ES-I3 (cell line): ENCODE measurements at regions not wholly inside any gene's neighbourhood (a gene's known extent, or its start where the extent isn't known, plus 50 kb on each side); places are given as distances from the start of the nearest gene placed in this dataset.

Experiments used
- H3K36me3 ChIP-seq: 2 replicates; pipeline ENCODE4 v1.6.1; 2013; ENCODE audit warnings: mild to moderate bottlenecking, low read length, control low read depth, moderate library complexity; ENCODE audit not compliant: insufficient read depth
- H3K4me1 ChIP-seq: 2 replicates; pipeline ENCODE4 v1.6.1; 2013; ENCODE audit warnings: mild to moderate bottlenecking, control low read depth, low read length; ENCODE audit not compliant: insufficient read depth
- H3K9ac ChIP-seq: 2 replicates; pipeline ENCODE4 v1.6.1; 2013; ENCODE audit warnings: low read depth, mild to moderate bottlenecking, low read length, moderate library complexity
- H3K9me3 ChIP-seq: 2 replicates; pipeline ENCODE4 v1.6.1; 2013; ENCODE audit warnings: mild to moderate bottlenecking, low read length, moderate library complexity; ENCODE audit not compliant: control insufficient read depth, insufficient read depth

DNA sequence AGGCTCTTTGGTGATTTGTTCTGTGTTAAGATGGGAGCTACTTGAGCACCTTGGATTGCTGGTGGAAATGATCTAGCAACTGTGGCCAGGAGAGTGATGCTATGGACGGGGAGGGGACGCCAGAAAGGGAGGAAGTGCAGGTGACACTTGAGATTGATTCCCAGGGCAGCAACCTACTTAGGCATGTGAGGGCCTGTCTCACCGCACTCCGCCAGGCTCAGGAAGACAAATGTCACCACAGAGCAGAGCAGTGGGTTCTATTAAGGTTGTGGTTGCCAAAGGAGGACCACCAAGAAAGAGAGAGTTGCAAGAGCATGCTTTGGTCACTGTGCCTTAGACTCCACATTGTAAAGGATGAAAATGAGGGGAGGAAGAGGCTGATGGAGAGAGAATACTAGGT lies 404.3 kb downstream of the IRX1 start:
- H3K9ac ChIP-seq: no peak overlapping the region
- H3K4me1 ChIP-seq: no peaks in the 10 kb centered on the region
- no peaks in the 10 kb centered on the region for H3K9me3 ChIP-seq
- H3K36me3 ChIP-seq: no peaks in the 10 kb centered on the region; the same call in 1 of the 2 replicates

DNA sequence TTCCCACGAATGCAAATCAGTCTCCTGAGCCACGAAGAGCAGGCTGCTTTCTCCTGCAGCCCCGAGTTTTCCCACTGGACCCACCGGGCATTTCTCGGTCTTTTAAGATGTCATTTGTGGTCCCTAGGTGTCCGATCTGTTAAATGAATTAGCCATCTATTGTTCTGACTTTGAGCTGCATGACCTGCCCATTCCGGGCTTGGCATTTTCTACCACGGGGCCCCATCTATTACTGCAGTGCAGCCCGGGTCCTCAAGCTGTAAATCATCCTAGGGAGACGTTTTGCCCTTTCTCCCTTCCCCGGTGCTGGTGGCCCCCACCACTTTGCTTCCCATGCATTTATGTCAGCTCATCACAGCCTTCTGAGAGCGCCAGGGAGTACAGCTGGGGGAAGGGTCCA lies 405.4 kb downstream of the IRX1 start:
- Histone ChIP-seq H3K9me3 (no peaks in the 10 kb centered on the region), H3K9ac (no peak overlapping the region), H3K36me3 (no peaks in the 10 kb centered on the region; the same call in 1 of the 2 replicates), H3K4me1 (no peaks in the 10 kb centered on the region)

DNA sequence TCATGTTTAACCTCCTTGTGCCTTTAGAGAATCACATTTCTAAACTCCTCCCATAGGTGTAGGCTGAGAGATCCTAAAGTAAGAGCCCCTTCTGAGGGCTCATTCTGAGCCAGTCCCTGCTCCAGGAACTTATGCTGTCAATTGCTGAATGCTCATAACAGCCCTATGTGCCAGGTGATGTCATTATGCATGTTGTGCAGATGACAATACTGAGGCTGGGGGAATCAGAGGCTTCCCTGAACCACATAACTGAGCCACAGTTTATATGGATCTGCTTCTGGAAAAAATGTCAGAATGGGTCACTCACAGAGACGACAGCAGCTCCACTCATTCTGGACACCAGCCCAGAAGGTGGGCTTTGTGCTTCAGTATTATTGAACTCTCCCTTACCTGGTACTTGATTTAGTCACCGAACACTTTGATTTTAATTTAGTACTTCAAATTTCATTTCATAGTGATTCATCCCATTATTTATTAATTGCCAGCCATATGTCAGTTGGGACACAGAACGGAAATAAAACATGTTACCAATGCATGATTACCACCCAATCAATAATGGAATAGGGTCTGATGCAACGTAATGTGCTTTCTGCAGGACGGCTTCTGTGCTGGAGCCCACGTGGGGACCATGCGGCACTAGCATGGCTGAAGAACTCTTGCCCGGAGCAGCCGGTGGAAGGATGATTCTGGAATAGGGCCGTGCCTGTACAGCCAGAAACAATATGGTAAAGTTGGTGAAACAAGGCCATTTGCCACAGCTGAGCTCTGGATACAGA lies 406.3 kb downstream of the IRX1 start:
- no peaks in the 10 kb centered on the region for H3K4me1 ChIP-seq
- no peaks in the 10 kb centered on the region; the same call in 1 of the 2 replicates for H3K36me3 ChIP-seq
- H3K9ac ChIP-seq: no peak overlapping the region
- no peaks in the 10 kb centered on the region for H3K9me3 ChIP-seq

DNA sequence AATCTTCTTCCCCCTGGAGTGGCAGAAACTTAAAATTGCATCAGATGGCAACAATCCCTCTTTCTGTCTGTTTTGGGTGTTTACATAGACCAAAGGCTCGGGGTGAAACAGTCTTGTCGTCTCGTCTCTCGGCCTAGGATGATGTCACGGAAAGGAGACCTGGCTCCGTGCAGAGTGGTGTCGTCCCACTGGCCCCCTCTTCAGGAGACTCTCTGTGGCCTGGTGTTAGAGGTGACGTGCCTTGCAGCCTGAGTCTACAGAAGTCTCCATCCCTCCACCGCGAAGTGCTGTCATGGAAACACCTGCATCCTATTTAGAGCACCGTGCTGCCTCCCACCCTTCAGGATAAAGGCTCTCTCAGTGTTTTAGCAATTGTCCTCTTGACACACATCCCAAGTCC lies 409.7 kb downstream of the IRX1 start:
- Histone ChIP-seq H3K9ac (no peak overlapping the region), H3K9me3 (no peaks in the 10 kb centered on the region), H3K4me1 (no peaks in the 10 kb centered on the region), H3K36me3 (no peaks in the 10 kb centered on the region)

DNA sequence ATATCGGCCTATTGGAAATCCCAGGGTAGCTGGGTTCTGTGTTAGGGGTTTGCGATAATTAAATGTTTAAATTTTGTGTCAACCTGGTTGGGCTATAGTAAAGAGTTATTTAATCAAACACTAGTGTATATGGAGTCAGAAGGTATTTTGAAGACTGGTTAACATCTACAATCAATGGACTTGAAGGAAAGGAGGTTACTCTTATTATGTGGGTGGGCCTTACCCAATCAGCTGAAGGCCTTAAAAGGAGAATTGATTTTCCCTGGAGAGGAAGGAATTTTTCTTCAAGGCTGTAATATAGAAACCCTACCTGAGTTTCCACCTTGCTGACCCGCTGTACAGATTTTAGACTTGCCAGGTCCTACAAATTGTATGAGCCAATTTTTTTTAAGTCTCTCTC lies 411.4 kb downstream of the IRX1 start:
- Histone ChIP-seq H3K9me3 (no peaks in the 10 kb centered on the region), H3K4me1 (no peaks in the 10 kb centered on the region), H3K36me3 (no peaks in the 10 kb centered on the region), H3K9ac (no peak overlapping the region)

DNA sequence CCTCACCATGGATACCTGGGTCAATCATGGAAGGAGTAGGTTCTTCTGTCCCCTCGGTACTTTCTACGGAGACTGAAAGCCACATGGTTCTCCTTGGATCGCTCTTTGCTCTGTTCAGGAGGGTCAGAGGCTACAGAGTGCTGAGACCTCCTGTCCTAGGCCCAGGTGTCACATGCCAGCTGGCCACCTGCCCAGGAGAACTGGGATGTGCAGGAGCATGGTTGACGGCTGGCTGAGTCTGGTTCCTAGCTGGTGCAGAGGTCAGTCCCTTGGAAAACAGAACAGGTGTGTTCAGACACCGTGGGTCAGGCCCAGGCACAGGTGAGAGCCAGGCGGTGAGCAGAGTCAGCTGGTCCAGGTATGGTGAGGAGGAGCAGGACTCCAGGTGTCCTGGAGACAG lies 416.3 kb downstream of the IRX1 start:
- Histone ChIP-seq H3K36me3 (no peaks in the 10 kb centered on the region), H3K9ac (no peak overlapping the region), H3K9me3 (no peaks in the 10 kb centered on the region), H3K4me1 (no peaks in the 10 kb centered on the region)

DNA sequence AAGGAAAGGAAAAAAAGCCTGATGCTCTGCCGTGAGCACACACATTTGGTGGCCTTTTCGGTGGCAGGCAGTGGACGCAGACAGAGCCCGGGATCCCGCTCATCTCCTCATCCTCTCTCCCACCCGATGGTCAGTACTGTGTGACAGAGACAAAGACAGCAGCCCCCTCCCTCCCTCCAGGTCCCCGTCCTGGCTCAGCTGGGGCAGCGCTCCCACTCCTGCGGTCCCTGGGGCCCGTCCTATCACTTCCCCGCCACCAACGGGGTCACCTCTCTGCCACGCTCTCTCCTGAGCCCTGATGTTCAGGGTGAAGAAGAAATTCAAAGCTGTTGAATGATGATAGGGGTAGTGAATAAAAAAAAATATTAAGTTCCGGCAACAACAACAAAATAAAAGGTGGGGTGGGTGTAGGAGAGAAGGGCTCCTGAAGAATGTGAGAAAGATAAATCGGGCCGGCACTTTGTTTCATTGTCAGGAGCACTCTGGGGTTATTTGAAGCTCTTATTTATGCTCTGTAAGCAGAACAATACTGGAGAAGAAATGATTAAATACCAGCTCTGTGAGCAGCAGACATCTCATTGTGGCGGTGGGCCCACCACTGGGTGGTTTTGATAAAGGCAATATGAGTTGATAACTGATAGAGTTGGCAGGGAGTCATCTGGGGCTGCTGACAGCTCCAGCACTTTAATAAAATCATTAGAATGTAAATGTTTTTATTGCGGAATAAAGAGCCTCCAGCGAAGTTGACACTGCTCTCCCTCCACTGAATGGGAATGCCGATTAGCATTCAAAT lies 417.7 kb downstream of the IRX1 start:
- H3K9ac ChIP-seq: no peak overlapping the region
- H3K36me3 ChIP-seq: no peaks in the 10 kb centered on the region
- H3K4me1 ChIP-seq: no peaks in the 10 kb centered on the region; the same call in 1 of the 2 replicates
- no peaks in the 10 kb centered on the region for H3K9me3 ChIP-seq

DNA sequence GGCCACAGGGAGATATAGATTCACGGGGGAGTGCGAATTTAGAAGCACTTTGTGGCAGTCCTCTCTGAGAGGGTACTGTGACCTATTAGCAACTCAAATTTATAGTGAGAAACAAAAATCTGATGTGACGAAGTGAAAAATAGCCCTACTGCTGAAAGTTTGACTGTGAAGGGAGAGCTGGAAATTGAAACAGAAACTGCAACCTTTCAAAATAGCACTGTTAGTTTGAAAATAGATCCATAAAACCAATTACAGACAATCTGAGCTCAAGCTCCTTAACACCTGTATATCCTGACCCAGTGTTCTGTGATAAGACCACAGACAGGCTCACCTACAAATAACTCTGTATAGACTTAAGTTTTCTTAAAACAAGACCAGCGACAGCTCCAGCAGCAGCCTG lies 420.1 kb downstream of the IRX1 start:
- Histone ChIP-seq H3K9ac (no peak overlapping the region), H3K4me1 (no peaks in the 10 kb centered on the region; the same call in 1 of the 2 replicates), H3K36me3 (no peaks in the 10 kb centered on the region), H3K9me3 (no peaks in the 10 kb centered on the region)

DNA sequence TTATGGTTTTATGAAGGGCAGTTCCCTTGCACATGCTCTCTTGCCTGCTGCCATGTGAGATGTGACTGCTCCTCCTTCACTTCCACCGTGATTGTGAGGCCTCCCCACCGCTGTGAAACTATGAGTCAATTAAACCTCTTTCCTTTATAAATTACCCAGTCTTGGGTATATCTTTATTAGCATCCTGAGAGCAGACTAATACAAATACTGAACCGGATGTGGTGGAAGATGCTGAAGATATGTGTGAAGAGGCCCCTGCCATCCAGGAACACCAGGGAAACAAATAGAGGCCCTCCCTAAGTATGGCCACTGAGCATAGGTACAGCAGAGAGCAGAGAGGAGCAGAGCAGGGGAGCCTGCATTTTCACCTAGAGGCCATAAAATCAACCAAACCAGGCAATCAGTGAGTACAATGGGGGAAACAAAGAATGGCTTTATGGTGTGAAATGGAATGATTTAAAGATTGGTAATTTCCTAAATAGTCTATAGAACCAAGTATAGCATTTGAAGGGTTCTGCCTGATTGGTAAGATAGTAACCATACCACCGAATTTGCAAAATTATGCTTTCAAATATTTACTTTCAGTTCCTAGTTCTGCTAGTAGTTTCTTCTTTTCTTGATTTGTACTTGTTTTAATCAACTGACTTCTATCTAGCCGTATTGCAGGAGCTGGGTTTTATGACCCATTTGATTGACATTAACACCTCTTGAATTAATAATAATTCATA lies 421.6 kb downstream of the IRX1 start:
- no peaks in the 10 kb centered on the region for H3K36me3 ChIP-seq
- no peaks in the 10 kb centered on the region for H3K9me3 ChIP-seq
- H3K4me1 ChIP-seq: no peaks in the 10 kb centered on the region; the same call in 1 of the 2 replicates
- no peak overlapping the region for H3K9ac ChIP-seq

DNA sequence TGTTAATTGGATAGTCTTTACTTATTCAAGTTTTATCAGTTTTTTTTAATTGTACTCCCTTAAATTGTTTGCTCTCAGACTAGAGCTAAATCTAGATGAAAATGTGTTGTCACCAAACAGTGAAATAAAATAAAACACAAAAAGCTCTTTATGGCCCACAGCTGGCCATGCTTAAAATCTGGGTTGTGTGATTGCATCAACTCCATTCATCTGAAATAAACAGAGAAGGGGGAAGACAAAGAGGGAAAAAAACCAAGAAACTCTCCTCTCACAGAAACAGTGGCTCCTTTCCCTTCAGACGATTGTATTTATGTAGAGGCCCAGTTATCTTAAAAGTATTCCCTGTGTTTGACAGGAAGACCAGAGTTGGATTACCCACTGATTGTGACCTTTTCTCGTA lies 422.4 kb downstream of the IRX1 start:
- H3K36me3 ChIP-seq: no peaks in the 10 kb centered on the region
- H3K9me3 ChIP-seq: no peaks in the 10 kb centered on the region
- no peaks in the 10 kb centered on the region; the same call in 1 of the 2 replicates for H3K4me1 ChIP-seq
- H3K9ac ChIP-seq: no peak overlapping the region

DNA sequence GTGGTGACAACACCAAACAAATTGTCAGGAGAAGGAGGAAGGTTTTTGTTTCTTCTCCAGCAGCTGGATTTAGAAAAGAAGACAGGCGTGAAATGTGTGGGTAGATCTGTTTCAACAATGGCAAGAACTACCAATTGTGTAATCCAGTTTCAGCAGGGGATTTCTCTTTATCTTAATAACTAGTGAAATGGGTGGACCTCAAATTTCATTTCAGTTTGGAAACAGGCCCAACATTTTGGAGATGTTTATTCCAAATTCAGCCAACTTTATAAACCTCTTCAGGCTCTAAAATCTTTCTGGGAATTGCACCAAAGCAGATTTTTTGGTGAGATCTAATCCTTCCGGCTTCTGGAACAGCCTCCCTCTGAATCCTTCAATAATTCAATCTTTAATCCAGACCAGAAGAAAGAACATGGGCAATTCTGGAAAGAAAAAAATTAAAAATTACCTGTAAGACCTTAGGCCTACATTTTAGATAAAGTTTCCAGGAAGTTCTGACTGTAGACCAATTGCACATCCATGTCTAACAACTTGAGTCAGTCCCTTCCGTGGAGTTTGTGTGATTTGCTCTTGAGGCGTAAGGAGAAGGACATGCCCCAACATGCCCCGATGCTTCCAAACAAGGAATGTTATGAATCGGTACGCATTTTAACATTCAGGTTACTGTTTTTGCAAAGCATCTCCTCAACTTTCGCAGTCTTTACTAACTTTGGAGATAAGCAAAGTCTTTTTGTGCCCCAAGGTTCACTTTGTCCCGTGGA lies 423.6 kb downstream of the IRX1 start:
- Histone ChIP-seq H3K4me1 (no peaks in the 10 kb centered on the region; the same call in 1 of the 2 replicates), H3K9ac (no peak overlapping the region), H3K36me3 (no peaks in the 10 kb centered on the region), H3K9me3 (no peaks in the 10 kb centered on the region)

DNA sequence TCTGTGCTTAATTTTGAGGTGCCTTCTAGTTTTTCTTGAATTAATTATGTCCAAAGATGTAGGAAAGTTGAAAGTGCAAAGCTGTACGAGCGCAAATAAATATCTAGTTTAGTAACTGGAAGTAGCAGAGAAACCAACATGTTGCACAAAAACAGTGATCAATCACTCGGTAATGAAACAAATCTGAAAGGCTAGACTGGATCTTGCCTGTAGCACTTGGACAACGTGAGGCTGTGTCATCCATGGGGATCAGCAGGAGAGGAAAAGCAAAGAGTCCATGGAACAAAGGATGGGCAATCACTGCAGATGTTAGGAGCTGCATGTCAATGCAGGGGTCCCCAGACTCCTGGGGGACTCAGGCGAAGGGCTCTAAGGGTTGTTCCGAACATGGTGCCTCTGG lies 424.2 kb downstream of the IRX1 start:
- Histone ChIP-seq H3K36me3 (no peaks in the 10 kb centered on the region), H3K4me1 (no peaks in the 10 kb centered on the region; the same call in 1 of the 2 replicates), H3K9me3 (no peaks in the 10 kb centered on the region), H3K9ac (no peak overlapping the region)

DNA sequence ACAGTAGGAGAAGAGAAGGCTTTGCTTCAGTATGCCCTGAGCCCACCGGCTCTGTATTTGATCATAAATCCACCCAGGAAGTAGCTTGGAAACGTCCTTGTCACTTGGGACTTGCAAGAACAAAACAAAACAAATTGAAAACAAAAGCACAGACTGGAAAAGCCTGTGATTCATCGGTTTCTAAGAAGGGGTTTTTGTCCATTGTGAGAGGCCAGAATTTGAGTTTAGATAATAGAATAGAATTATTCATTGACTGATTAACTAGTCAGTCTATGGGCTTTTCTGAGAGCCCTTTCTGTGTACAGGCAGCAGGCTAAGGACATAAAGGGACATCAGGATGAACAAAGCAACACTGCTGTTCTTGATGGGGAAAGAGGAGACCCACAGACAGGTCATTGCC lies 424.8 kb downstream of the IRX1 start:
- no peaks in the 10 kb centered on the region; the same call in 1 of the 2 replicates for H3K4me1 ChIP-seq

More for the DNA sequence above, 424.8 kb downstream of the IRX1 start:
- H3K9ac ChIP-seq: no peak overlapping the region
- H3K36me3 ChIP-seq: no peaks in the 10 kb centered on the region
- no peaks in the 10 kb centered on the region for H3K9me3 ChIP-seq
